Fibroblast of the aortic adventitia (primary cell): ENCODE measurements at regions not wholly inside any gene's neighbourhood (a gene's known extent, or its start where the extent isn't known, plus 50 kb on each side); places are given as distances from the start of the nearest gene placed in this dataset.
"Not testable (repeated sequence)": the region's sequence is repeated elsewhere in the genome, so short reads cannot be mapped to it uniquely, and the experiment has no call there.

Experiments used
- DNase-seq: peaks from one replicate; pipeline ENCODE4 v3.0.0-alpha.2; 2010; ENCODE audit warnings: low read depth
- H3K4me3 ChIP-seq: 2 replicates; pipeline ENCODE4 v1.5.1; 2011; ENCODE audit warnings: low read depth, mild to moderate bottlenecking, control low read depth, low read length, moderate library complexity
- TF ChIP-seq, protein P1 (sequence below): IDR thresholded peaks from 2 replicates; pipeline ENCODE4 v1.5.1; 2011; ENCODE audit warnings: mild to moderate bottlenecking, low read length, control low read depth, inconsistent platforms; ENCODE audit not compliant: insufficient read depth

GRCh38 chr9:119902611-119903010 is 533.4 kb upstream of the BRINP1 start:
- H3K4me3 ChIP-seq: no peak overlapping the region
- no peak for DNase-seq
- TF ChIP-seq, protein P1, sequence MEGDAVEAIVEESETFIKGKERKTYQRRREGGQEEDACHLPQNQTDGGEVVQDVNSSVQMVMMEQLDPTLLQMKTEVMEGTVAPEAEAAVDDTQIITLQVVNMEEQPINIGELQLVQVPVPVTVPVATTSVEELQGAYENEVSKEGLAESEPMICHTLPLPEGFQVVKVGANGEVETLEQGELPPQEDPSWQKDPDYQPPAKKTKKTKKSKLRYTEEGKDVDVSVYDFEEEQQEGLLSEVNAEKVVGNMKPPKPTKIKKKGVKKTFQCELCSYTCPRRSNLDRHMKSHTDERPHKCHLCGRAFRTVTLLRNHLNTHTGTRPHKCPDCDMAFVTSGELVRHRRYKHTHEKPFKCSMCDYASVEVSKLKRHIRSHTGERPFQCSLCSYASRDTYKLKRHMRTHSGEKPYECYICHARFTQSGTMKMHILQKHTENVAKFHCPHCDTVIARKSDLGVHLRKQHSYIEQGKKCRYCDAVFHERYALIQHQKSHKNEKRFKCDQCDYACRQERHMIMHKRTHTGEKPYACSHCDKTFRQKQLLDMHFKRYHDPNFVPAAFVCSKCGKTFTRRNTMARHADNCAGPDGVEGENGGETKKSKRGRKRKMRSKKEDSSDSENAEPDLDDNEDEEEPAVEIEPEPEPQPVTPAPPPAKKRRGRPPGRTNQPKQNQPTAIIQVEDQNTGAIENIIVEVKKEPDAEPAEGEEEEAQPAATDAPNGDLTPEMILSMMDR: no peak

- DNase-seq: no peak
- TF ChIP-seq, protein P1: no peak
- no peak overlapping the region for H3K4me3 ChIP-seq
These were observed 529.1 kb upstream of the BRINP1 start for GRCh38 chr9:119898316-119898715.

DNA sequence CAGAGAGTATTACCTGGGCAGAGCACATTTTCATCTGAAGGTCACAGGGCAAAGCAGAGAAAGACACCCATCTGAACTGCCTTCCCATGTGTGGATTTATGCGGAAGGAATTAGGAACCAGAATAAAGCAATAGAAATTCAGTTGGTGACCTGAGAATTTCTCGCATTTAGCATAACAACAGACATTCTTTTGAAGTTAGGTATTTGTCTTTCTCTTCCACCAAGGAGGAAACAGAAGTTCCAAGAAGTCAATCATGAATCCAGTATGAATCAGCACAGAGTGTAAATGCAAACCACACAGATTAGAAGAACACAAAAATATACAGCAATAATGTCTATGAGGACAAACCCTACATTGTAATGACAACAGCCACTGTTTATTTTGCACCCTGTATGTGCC is 515.2 kb upstream of the BRINP1 start:
- DNase-seq: no peak
- TF ChIP-seq, protein P1: no peak
- no peak overlapping the region for H3K4me3 ChIP-seq

GRCh38 chr9:119881898-119882297 is 512.7 kb upstream of the BRINP1 start:
- H3K4me3 ChIP-seq: no peak overlapping the region
- TF ChIP-seq, protein P1: no peak
- no peak for DNase-seq

DNA sequence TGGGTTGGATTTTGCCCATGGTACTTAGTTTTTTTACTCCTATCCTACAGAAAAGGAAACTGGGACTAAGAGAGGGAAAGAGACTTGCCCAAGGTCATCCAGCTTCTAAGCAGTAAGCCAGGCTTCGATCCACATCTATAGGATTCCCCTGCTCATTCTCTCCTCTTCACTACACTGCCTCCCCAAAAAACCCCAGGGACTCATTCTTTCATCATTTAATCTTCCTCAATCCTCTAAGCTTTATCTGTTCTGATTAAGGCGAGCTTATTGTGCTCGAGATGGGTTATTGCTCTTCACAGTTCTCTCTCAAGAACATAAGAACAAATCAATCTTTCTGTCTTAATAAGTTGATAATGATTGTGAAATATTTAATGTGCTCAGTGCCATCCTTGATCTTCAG is 511.1 kb upstream of the BRINP1 start:
- no peak for DNase-seq
- no peak overlapping the region for H3K4me3 ChIP-seq
- TF ChIP-seq, protein P1: no peak

GRCh38 chr9:119877306-119877705 is 508.1 kb upstream of the BRINP1 start:
- H3K4me3 ChIP-seq: no peak overlapping the region
- TF ChIP-seq, protein P1: no peak
- no peak for DNase-seq

- no peak overlapping the region for H3K4me3 ChIP-seq
- TF ChIP-seq, protein P1: no peak
- no peak for DNase-seq
These were observed 504.6 kb upstream of the BRINP1 start for GRCh38 chr9:119873877-119874276.

GRCh38 chr9:119870251-119870650 is 501.0 kb upstream of the BRINP1 start:
- not testable (repeated sequence) for H3K4me3 ChIP-seq, DNase-seq
